Natural killer cell treated with Interleukin-12 subunit alpha and Interleukin-12 subunit beta and Interleukin-15 and Interleukin-18, amount 100 ng/mL, for 72 hours (primary cell): ENCODE measurements at regions not wholly inside any gene's neighbourhood (a gene's known extent, or its start where the extent isn't known, plus 50 kb on each side); places are given as distances from the start of the nearest gene placed in this dataset.
A peak's percentile ranks its signal among the peaks of the same experiment; 100 is the strongest.

Source experiments
- ATAC-seq, 2 donors: fragments of 150-1000 bp; cut with Tn5 transposase in 1 of 2; sonication (Bioruptor Pico), chemical (Tn5 transposase) in 1 of 2; 2 replicates each; pipeline ENCODE4 v1.10.0; 2021
- DNase-seq: peaks from one replicate; pipeline ENCODE4 v3.0.0; 2022; ENCODE audit warnings: low spot score
- H3K27ac Mint-ChIP-seq, 2 donors: 1 replicate in 1 of 2; 2 replicates in 1 of 2; pipeline ENCODE4 v1.8.0; 2022; ENCODE audit warnings: mixed read lengths in 2 of 2, mild to moderate bottlenecking in 1 of 2, moderate library complexity in 1 of 2
- H3K27me3 Mint-ChIP-seq, 2 donors: 1 replicate in 1 of 2; 2 replicates in 1 of 2; pipeline ENCODE4 v1.8.0; 2022; ENCODE audit warnings: mixed read lengths in 2 of 2
- H3K36me3 Mint-ChIP-seq: one replicate; pipeline ENCODE4 v1.8.0; 2022; ENCODE audit warnings: mixed read lengths
- H3K4me1 Mint-ChIP-seq, 2 donors: 1 replicate in 1 of 2; 2 replicates in 1 of 2; pipeline ENCODE4 v1.8.0; 2022; ENCODE audit warnings: low read depth in 2 of 2, mixed read lengths in 2 of 2, mild to moderate bottlenecking in 1 of 2
- H3K4me3 Mint-ChIP-seq: one replicate; pipeline ENCODE4 v1.8.0; 2022; ENCODE audit warnings: mixed read lengths
- H3K9me3 Mint-ChIP-seq: 2 replicates; pipeline ENCODE4 v1.8.0; 2022; ENCODE audit warnings: mixed read lengths

DNA sequence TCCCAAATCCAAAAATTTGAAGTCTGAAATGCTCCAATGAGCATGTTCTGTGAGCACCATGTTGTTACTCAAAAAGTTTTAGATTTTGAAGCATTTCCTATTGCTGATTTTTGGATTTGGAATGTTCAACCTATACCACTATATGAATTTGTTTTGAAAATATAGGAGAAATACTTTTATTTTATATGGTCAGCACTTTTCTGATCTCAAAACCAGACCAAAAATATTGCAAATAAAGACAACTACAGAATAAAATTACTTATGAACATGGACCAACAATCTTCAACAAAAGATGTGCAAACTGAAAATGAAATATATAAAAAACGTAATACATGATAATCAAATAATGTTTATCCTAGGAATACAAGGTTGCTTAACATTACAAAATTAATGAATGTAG lies 73.7 kb upstream of the APOBEC4 start:
- Mint-ChIP-seq H3K27ac (no peak overlapping the region), H3K4me1 (peaks cover 0 to 6% of the 10 kb centered on the region in 2 donors), H3K36me3 (no peaks in the 10 kb centered on the region), H3K27me3 (peaks cover 5 to 17% of the 10 kb centered on the region in 2 donors), H3K9me3 (no peaks in the 10 kb centered on the region), H3K4me3 (no peak overlapping the region)
- ATAC-seq (no peak), DNase-seq (no peak)

- no peak overlapping the region for H3K27ac Mint-ChIP-seq
- H3K4me1 Mint-ChIP-seq, result no peaks in the 10 kb centered on the region
- H3K36me3 Mint-ChIP-seq, result no peaks in the 10 kb centered on the region
- no peak overlapping the region for H3K4me3 Mint-ChIP-seq
- H3K9me3 Mint-ChIP-seq, result no peaks in the 10 kb centered on the region
- peaks cover 5 to 16% of the 10 kb centered on the region in 2 donors for H3K27me3 Mint-ChIP-seq
- ATAC-seq (peak in 1 of 2 donors; percentile 43), DNase-seq (no peak)
Measured at GRCh38 chr1:183724350-183725042, 71.4 kb upstream of the APOBEC4 start.

GRCh38 chr1:183723571-183723970 lies 70.5 kb upstream of the APOBEC4 start:
- peaks cover 5 to 16% of the 10 kb centered on the region in 2 donors for H3K27me3 Mint-ChIP-seq
- H3K4me1 Mint-ChIP-seq, result no peaks in the 10 kb centered on the region
- DNase-seq (no peak), ATAC-seq (no peak)
- H3K4me3 Mint-ChIP-seq, result no peak overlapping the region
- no peak overlapping the region for H3K27ac Mint-ChIP-seq
- H3K9me3 Mint-ChIP-seq, result no peaks in the 10 kb centered on the region
- H3K36me3 Mint-ChIP-seq, result no peaks in the 10 kb centered on the region

DNA sequence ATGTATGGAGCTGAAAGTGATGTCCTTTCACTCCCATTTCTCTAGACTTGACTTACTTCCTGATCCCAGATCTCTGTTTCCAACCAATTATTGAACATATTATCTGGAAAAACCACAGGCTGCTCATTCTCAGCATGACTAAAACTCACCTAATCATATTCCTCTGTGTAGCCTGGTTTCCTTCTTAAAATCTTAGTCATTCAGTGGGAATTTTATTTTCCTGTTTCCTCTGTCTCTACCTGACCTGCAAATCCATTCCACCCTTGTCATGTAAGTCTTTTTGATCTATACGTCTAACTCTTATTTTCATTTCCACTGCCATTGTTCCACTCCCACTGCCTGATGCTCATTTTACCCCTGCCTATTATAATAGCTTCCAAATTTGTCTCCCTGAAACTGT lies 67.9 kb upstream of the APOBEC4 start:
- DNase-seq (no peak), ATAC-seq (no peak)
- no peaks in the 10 kb centered on the region for H3K4me1 Mint-ChIP-seq
- no peak overlapping the region for H3K27ac Mint-ChIP-seq
- H3K9me3 Mint-ChIP-seq, result no peaks in the 10 kb centered on the region
- peaks cover 4 to 6% of the 10 kb centered on the region in 2 donors for H3K27me3 Mint-ChIP-seq
- no peaks in the 10 kb centered on the region for H3K36me3 Mint-ChIP-seq
- no peak overlapping the region for H3K4me3 Mint-ChIP-seq

- peaks cover 0 to 5% of the 10 kb centered on the region in 2 donors for H3K27me3 Mint-ChIP-seq
- DNase-seq (no peak), ATAC-seq (no peak)
- no peak overlapping the region for H3K4me3 Mint-ChIP-seq
- no peaks in the 10 kb centered on the region for H3K4me1 Mint-ChIP-seq
- no peaks in the 10 kb centered on the region for H3K9me3 Mint-ChIP-seq
- H3K36me3 Mint-ChIP-seq, result no peaks in the 10 kb centered on the region
- no peak overlapping the region for H3K27ac Mint-ChIP-seq
Measured at GRCh38 chr1:183720028-183720427, 66.9 kb upstream of the APOBEC4 start.

GRCh38 chr1:183719289-183719688 lies 66.2 kb upstream of the APOBEC4 start:
- DNase-seq (no peak), ATAC-seq (no peak)
- no peak overlapping the region for H3K27ac Mint-ChIP-seq
- H3K9me3 Mint-ChIP-seq, result no peaks in the 10 kb centered on the region
- H3K4me1 Mint-ChIP-seq, result no peaks in the 10 kb centered on the region
- H3K4me3 Mint-ChIP-seq, result no peak overlapping the region
- no peaks in the 10 kb centered on the region for H3K36me3 Mint-ChIP-seq
- H3K27me3 Mint-ChIP-seq, result peaks cover 0 to 5% of the 10 kb centered on the region in 2 donors

DNA sequence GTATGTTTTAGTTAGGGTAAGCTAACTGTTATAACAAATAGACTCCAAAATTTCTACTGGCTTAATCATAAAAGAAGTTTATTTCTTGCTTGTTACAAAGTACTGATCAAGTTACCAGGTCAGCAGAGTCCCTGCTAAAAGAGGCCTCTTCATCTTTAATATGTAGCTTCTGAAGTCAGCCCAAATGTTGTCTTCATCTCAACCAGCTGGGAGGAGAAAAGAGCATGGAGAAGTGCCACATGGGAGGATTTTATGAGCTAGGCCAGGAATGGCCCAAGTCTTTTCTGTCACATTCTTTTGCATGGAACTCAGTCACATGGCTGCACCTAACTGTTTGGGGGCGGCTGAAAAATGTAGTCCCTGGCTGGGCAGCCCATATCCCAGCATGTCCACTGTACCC lies 63.2 kb upstream of the APOBEC4 start:
- Mint-ChIP-seq H3K4me1 (no peaks in the 10 kb centered on the region), H3K27ac (no peak overlapping the region), H3K36me3 (no peaks in the 10 kb centered on the region), H3K9me3 (no peaks in the 10 kb centered on the region), H3K27me3 (peaks cover 0 to 5% of the 10 kb centered on the region in 2 donors), H3K4me3 (no peak overlapping the region)
- ATAC-seq (no peak), DNase-seq (no peak)

- no peak for ATAC-seq
- no peaks in the 10 kb centered on the region for H3K36me3 Mint-ChIP-seq
- H3K4me3 Mint-ChIP-seq, result no peak overlapping the region
- DNase-seq, result no peak
- no peaks in the 10 kb centered on the region for H3K4me1 Mint-ChIP-seq
- H3K27me3 Mint-ChIP-seq, result peaks cover 0 to 2% of the 10 kb centered on the region in 2 donors
- no peak overlapping the region for H3K27ac Mint-ChIP-seq
- H3K9me3 Mint-ChIP-seq, result no peaks in the 10 kb centered on the region
Measured at GRCh38 chr1:183711741-183712361, 58.7 kb upstream of the APOBEC4 start.

DNA sequence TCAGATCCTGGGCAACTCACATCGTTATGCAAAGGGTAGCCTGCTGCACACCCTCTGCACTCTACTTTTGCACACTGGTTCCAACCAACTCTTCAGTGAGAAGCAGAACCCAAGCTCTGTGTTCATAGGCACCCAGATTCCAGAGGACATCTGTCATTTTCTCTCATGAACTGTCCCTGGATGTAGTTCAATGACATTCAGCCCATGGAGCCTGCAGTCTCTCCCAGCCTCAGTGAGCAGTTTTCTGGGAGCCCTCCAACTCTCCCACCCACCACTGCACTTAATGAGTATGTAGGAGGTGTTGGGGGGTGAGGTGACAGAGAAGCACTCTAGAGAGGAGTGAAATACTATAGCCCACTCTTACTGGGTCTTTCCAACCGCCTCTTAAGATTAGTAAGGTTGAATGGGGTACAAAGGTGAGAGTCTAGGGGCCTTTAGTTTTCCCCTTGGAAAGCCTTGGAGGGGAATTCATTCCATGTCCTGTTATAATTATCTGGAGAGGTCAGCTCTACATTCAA lies 58.1 kb upstream of the APOBEC4 start:
- H3K27me3 Mint-ChIP-seq, result peaks cover 0 to 2% of the 10 kb centered on the region in 2 donors
- H3K36me3 Mint-ChIP-seq, result no peaks in the 10 kb centered on the region
- DNase-seq, result no peak
- ATAC-seq, result no peak
- no peak overlapping the region for H3K4me3 Mint-ChIP-seq
- H3K9me3 Mint-ChIP-seq, result no peaks in the 10 kb centered on the region
- H3K4me1 Mint-ChIP-seq, result no peaks in the 10 kb centered on the region
- no peak overlapping the region for H3K27ac Mint-ChIP-seq

GRCh38 chr1:183710734-183711133 lies 57.6 kb upstream of the APOBEC4 start:
- no peak overlapping the region for H3K27ac Mint-ChIP-seq
- no peak for ATAC-seq
- H3K27me3 Mint-ChIP-seq, result peaks cover 0 to 2% of the 10 kb centered on the region in 2 donors

GRCh38 chr1:183710333-183710732 lies 57.2 kb upstream of the APOBEC4 start:
- peaks cover 0 to 2% of the 10 kb centered on the region in 2 donors for H3K27me3 Mint-ChIP-seq
- H3K4me3 Mint-ChIP-seq, result no peak overlapping the region
- no peaks in the 10 kb centered on the region for H3K36me3 Mint-ChIP-seq
- no peaks in the 10 kb centered on the region for H3K9me3 Mint-ChIP-seq
- no peaks in the 10 kb centered on the region for H3K4me1 Mint-ChIP-seq
- no peak for DNase-seq
- H3K27ac Mint-ChIP-seq, result no peak overlapping the region
- ATAC-seq, result no peak

More at GRCh38 chr1:183710734-183711133, 57.6 kb upstream of the APOBEC4 start:
- no peak for DNase-seq
- no peaks in the 10 kb centered on the region for H3K36me3 Mint-ChIP-seq
- H3K9me3 Mint-ChIP-seq, result no peaks in the 10 kb centered on the region
- no peak overlapping the region for H3K4me3 Mint-ChIP-seq
- no peaks in the 10 kb centered on the region for H3K4me1 Mint-ChIP-seq

DNA sequence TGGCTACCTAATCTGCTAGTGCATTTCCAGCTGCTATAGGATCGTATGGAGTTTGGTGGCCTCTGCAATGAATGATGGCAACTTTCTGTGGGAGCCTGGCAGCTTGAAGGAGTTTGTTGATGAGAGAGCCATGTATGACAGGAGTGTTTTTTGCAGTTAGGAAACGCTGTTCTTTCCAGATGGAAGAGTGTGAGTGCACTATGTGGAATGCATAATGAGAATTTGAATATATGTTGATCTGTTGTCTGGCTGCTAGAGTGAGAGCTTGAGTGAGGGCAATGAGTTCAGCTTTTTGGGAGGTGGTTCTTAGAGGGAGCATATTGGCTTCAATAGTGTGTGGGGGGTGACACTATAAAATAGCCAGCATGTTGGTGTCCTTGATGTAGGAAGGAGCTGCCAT lies 51.0 kb upstream of the APOBEC4 start:
- H3K27me3 Mint-ChIP-seq, result peaks cover 0 to 2% of the 10 kb centered on the region in 2 donors
- no peaks in the 10 kb centered on the region for H3K36me3 Mint-ChIP-seq
- H3K27ac Mint-ChIP-seq, result no peak overlapping the region
- no peaks in the 10 kb centered on the region for H3K4me1 Mint-ChIP-seq
- H3K4me3 Mint-ChIP-seq, result no peak overlapping the region
- DNase-seq, result no peak
- ATAC-seq, result no peak
- H3K9me3 Mint-ChIP-seq, result no peaks in the 10 kb centered on the region
